Inflammatory macrophage treated with lipopolysaccharide for 1 hour (primary cell): ENCODE measurements at regions not wholly inside any gene's neighbourhood (a gene's known extent, or its start where the extent isn't known, plus 50 kb on each side); places are given as distances from the start of the nearest gene placed in this dataset.
"Not testable (repeated sequence)": the region's sequence is repeated elsewhere in the genome, so short reads cannot be mapped to it uniquely, and the experiment has no call there.

ENCODE experiments used
- DNase-seq, 2 donors: peaks; one replicate each; pipeline ENCODE4 v3.0.0-alpha.2; 2020 to 2022

DNA sequence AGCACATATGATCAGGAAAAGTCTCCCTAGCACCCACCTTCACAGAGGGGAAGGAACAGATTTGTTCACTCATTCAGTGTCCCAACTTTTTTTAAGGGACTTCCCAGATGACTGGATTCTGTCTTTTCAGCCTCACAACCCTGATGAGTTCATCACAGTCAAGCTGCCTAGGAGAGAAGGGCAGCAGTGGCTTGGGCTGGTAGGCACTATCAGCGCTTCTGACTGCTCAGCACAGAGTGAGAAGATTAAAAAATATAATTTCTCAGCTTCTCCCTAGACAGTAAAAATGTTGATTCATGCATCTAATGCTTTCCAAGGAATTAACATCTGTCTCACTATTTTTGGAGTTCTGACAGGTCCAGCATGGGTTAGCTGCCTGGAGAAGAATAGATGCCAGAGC, 328.2 kb downstream of the DTHD1 start:
- no peak for DNase-seq

DNA sequence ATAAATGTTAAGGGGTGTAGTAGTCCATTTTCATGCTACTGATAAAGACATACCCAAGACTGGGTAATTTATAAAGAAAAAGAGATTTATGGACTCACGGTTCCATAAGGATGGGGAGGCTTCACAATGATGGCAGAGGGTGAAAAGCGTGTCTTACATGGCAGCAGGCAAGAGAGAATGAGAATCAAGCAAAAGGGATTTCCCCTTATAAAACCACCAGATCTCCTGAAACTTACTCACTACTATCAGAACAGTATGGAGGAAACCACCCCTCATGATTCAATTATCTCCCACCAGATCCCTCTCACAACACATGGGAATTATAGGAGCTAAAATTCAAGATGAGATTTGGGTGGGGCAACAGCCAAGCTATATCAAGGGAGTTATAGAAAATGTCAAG, 329.2 kb downstream of the DTHD1 start:
- no peak for DNase-seq

DNA sequence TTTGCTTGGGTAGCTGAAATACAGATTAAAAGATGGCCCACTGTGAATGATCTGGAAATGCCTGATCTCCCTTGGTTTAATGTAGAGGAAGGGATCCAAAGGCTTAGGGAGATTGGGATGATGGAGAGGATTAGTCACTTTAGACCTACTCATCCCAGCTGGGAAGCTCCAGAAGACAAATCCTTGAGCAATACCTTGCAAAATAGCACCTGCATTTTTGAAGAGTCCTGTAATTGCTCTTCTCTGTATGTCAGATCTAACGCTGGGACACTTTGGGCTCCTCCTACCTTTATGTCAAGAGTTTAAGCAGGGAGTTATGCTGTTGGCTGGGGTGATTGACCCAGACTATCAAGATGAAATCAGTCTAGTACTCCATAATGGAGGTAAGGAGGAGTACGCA, 331.7 kb downstream of the DTHD1 start:
- DNase-seq = not testable (repeated sequence)

DNA sequence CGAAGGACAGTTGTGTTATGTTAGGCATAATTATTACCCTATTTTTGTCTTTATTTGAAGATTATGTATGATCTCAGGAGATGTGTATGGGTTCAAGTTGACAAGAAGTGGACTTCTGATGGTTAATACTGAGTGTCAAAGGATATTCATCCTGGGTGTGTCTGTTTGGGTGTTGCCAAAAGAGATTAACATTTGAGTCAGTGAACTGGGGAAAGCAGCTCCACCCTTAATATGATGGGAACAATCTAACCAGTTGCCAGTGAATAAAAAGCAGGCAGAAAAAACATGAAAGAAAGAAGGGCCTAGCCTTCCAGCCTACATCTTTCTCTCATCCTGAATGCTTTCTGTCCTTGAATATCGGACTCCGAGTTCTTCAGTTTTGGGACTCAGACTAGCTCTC, 332.6 kb downstream of the DTHD1 start:
- no peak for DNase-seq

DNA sequence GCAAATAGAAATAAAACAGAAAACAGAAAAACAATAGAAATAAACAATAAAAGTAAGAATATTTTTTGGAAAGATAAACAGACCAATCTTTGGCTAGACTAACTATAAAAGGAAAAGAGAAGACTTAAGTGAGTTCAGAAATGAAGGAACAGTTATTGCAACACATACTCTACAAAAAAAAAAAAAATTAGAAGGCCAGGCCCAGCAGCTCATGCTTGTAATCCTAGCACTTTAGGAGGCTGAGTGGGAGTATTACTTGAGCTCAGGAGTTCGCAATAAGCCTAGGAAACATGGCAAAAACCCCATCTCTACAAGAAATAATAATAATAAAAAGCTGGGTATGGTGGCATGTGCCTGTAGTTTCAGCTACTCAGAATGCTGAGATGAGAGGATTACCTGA, 336.7 kb downstream of the DTHD1 start:
- no peak for DNase-seq

DNA sequence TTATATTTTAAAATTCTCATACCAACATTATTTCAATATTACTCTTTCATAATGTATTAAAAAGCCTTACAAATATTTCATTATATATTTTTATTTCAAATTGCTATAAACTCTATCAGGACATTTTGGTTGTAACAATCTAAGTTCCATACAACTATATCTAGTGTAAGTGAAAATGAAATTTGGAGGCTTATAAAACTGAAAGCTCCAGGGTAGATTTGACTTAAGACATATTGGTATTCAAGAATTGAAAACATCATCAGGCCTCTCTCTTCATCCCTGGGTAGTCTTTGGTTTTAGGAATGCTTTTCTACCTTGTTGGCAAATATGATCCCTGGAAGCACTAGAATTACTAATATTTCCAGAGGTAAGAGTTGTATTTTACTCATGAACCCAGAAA, 342.6 kb downstream of the DTHD1 start:
- no peak for DNase-seq

DNA sequence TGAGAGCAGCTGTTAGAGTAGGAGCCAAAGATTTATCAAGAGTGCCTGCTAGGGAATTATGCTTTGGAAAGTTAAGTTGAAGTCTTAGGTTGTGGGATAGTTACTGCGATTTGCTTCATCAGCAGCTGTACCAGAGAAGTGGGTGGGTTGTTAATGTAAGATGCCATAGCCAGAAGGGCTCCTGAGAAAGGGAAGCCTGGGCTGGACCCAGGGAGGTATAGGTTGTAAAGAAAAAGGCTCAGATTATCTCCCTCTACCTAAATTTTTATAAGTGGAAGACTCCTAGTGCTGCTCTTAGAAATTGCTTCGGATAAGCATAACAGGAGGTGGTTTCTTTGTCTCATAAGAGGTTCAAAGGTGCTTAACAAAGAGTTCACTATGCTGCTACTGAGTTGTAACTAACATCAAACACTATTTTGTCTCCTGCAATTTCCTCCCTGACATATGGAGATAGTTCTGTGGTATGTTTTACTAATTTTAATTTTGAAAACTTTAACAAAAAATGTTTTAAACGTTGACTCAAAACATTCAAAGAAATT, 356.9 kb downstream of the DTHD1 start:
- DNase-seq = no peak

DNA sequence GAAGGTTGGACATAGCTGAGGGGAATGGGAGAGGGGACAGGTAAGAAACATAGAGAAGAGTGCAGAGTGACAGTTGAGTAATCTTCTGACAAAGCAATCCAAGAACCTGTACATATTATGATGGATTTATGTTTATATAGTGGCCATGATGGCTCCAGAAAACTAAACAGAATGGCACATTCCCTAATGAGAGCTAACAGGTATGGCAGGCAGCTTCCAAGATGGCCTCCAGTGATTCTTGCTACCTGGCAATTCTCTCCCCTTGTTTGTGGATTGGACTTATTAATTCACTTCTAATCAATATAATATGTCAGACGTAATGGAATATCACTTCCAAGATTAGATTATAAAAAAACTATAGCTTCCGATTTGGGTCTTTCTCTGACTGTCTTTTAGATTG, 359.5 kb downstream of the DTHD1 start:
- DNase-seq = no peak

DNA sequence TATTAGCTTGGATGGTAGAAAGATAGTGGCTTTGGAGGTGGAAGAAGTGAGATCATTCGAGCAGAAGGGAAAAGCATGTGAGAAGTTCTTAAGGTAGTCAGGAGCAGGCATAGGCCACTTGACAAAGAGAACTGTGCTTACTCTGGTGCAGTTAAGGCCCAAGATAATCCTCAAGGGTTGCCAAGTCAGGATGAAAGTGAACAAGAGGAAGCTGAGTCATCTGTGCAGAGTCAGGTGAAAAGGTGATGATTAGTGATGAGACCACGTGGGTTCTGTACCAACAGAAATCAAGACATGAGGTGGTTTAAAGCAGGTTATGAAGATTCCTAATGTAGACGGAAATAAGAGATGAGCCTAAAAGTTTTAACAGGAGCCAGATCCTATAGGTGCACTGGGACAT, 369.8 kb downstream of the DTHD1 start:
- DNase-seq = no peak

DNA sequence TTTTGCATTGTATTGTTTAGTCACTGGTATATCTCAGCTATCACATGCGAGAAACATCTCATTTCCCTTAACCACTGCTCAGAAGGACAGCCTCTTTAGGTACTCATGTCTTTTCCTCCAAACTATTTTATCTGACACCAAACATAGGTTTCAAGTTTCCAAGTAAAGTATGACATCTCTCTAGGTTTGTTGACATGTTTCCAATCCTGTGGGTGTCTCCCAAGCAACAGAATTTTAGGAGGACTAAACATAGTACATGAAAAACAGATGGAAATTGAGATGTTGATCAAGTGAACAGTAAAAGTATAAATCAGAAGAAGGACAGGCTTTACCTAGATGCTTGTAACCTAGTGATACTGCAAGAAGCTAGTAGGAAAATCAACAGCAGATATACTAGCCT, 371.4 kb downstream of the DTHD1 start:
- DNase-seq = no peak

DNA sequence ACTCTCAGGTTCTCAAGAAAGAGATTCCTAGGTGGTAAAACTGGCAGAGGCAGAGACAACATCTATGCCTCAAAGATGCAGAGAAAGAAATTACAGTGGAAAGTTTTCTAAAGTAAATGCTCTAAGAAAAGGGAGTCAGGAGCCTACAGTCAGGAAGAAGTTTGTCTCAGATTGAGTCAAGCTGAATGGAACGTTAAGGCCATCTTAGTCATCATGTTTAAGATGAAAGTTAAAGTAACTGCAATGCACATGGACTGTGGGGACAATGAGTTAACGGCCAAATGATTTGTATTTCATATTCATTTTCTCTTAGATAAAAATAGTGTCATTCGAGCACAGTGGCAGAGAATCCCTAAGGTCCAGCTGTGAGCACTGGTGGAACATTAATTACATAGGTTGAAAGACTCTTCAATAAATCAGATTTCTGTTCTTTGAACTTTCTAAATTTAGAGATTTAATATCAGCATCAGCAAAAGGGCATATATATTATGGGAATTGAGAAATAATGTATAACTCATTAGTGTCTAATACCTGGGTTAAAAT, 384.6 kb downstream of the DTHD1 start:
- DNase-seq = no peak

DNA sequence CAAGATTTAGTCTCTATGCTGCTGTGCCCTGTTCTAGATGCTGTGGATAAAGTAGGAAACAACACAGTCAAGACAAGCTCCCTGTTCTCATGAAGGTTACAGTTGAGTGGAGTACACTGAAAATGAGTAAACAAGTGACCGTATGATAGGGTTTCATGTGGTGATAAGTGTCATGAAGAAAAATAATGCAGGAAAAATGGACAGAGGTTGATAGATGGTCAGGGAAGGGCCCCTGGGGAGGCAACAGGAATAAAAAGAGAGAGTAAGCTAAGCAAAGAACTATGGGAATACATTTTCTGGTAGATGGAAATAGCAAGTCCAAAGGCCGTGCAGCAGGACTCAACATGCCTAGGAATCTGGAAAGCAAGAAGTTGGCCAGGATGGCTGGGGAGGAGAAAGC, 394.0 kb downstream of the DTHD1 start:
- no peak for DNase-seq

DNA sequence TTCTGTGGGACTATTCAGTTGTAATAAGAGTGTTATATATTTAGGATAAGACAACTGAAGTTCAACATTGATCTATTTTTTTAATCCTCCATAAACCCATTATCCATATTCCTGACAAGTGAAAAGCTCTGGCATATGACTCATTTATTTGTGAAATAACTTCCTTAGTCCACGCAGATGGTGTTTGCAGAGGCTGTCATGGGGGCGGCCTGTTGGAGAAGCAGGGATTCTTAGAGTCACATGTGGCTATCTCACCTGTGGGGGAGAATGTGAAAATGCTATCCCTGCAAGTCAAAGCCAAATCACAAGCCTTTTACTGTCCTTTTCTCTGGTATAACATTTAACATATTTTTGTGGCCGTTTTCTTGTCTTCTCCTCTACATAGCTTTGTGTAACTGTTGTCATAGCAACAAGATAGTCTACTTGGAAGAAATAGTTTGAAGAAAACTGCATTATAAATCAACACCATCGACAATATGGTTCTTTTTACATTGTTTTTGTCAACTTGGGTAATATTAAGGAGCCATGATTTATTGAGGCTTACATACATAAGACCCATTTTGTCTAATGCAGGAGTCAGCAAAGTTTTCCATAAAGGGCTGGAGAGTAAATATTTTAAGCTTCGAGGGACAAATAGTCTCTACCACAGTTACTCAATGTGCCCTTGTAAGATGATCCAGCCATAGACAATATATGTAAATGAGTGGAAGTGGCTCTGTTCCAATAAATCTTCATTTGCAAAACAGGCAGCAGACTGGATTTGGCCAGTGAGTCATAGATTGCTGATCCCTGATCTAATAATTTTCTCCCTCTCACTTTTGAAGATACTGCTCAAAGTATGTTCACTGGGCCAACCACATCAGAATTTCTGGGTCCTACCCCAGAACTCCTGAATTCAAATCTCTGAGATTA, 395.0 kb downstream of the DTHD1 start:
- DNase-seq = no peak

DNA sequence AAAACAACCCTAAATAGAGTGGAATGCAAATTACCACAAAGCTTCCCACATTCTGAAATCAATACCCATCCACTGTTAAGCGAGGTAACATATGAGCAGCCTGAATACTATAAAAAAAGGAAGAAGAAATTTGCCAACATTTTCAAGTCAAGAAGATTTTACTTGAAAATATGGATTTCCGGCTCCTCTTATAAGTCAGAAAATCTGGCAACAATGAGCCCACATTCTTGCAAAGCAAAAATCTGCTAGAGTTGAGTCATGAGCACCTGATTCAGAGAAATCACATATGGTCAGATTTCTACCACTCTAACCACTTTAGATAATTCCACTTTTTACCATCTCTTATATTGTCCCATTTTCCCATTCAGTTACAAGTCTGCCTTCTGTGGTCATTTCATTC, 395.7 kb downstream of the DTHD1 start:
- DNase-seq = no peak

DNA sequence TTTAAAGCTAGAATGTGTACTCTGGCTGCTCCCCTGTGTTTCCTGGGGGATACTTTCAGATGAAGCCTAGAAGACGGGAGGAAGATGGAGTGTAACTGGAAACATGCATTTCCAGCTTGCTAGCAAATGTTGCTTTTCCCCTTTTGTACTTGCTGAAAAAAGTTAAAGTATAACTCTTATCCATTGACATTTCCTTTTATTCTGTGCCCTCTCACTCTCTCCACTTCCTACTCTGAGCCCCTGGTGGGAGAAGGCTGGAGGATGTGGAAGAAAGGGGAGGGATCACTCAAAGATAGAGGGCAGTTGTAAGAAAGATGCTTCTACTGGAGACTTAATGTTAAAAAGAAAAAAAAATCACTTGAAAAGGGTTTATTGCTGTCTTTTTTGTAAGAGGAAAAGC, 396.5 kb downstream of the DTHD1 start:
- no peak for DNase-seq

DNA sequence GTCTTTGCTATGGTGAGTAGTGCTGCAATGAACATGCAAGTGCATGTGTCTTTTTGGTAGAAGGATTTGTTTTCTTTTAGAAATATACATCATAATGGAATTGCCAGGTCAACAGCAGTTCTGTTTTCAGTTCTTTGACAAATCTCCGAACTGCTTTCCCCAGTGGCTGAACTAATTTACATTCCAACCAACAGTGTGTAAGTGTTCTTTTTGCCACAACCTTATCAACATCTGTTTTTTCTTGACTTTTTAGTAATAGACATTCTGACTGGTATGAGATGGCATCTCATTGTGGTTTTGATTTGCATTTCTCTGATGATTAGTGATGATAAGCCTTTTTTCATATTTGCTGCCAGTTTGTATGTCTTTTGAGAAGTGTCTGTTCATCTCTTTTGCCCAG, 406.3 kb downstream of the DTHD1 start:
- no peak for DNase-seq

DNA sequence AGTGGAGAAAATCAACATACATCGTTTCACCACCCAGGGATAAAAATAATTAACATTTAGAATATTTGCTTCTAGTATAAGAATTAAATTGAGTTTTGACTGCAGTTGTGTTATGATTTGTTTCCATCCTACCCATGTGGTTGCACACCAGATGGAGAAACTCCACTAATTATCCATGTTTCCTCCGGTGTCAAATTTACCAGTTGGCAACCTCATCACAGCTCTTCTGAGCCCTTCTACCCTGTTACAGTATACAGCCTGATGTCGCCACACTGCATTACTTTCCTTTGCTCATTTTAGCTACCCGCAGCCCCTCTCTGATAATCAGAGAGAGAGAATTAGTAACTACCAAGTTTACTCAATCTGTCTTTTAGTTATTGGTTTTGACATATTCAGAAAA, 411.2 kb downstream of the DTHD1 start:
- no peak for DNase-seq

DNA sequence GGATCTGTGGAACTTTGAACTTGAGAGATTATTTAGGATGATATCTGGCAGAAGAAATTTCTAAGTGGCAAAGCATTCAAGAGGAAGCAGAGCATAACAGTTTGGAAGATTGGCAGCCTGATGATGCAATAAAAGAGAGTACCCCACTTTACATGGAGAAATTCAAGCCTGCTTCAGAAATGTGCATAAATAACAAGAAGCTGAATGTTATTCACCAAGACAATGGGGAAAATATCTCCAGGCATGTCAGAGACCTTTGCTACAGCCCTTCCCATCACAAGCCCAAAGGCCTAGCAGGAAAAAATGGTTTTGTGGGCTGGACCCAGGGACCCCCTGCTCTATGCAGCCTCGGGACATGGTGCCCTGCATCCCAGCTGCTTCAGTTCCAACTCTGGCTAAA, 420.8 kb downstream of the DTHD1 start:
- DNase-seq = no peak

DNA sequence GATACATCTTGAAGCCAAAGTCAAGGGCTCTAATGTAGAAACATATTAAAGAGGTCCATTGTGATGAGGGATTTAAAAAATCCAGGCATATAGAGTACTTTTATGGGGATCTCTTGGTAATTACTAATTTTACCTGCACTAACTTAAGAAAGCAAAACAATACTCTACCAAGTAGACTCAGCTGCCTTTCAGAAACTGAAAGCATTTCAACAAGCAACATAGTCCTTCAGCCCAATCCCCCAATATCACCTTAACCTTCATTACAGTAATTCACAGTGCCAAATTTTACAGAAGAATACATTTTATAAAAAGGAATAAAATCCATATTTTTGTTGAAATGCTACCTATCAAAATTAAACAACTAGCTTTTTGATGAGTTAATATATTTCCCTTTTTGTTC, 422.9 kb downstream of the DTHD1 start:
- no peak for DNase-seq

DNA sequence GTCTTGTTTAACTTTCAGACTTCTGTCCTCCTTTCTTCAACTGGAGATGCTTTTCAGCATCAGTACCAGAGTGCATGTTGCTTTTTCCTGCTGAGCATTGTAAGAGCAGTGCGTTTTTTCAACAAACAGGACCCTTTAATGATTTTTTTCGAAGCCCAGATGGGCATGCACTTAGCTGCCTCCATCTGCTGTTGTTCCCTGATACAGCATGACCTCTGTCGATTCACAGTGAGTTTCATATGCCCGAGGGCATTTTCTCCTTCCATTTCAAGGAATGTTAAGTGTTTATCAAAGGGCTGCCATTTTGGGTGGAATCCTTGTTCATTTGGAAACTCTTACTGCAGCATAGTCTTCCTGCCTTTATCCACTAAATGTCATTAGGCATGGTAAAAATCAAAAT, 428.6 kb downstream of the DTHD1 start:
- DNase-seq = no peak

DNA sequence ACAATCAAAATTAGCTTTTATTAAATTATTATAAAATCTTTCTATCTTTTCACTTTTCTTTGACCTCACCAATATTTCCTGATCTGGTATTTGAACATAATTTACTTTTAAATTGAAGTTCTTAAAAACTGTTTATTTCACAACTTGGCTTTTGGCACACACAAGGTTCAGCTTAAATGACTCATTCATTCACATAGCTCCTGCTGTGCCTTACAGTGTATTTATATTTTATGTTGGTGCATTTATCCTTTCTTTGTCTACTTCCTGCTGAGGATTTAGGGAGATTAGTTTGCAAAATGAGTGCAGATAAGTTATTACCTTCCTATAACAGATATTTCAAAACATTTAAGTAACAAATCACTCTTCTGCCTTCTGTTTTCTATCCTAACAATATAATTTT, 430.6 kb downstream of the DTHD1 start:
- DNase-seq = no peak

DNA sequence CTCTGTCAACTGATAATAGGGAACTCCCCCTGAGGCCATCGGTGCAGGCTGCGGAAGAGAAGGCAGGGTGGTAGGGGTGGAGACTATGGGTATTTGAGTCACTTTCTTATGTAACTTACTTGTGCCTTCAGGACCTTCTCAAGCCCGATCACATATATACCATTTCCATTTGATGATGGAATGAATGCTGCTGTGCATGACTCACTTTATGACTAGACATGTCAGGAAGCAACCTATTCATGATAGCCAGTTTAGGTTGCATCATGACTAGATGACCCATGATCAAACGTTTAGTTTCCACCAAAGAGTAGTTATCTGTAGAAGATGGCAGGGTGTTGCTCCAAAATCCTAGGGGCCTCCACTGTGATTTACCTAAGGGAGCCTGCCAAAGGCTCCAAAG, 435.5 kb downstream of the DTHD1 start:
- no peak for DNase-seq

DNA sequence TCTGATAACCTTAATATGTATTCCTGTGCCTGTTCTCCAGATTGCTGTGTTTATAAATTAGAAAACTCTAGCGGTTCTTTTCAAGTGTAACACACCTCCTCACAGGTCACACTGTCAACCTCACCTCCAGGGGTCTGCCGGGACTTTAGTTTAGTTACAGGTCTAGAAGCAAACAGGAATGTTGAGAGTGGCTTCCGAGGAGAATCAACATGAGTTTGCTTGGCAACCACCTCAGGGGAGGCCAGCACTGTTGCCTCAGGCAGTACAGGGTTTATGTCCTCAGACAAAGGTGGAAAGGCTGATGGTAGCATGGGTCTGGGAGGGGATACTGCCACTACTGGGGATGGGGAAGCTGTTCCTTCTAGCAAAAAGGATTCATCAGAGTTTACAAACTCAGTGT, 438.0 kb downstream of the DTHD1 start:
- no peak for DNase-seq

DNA sequence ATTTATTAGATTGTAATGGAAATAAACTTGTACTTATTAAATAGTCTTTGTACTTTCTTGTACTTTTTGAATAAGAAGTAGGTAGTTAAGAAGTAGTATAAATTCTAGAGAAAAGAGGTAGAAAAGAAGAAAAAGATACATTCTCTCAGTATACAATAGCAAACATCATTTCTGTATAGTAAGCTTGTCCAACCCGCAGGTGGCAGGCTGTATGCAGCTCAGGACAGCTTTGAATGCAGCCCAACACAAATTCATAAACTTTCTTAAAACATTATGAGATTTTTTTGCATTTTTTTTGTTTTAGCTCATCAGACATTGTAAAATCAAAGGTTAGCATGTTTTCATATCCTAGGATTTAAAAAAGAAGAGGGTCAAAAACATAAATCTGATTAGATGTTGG, 441.6 kb downstream of the DTHD1 start:
- no peak for DNase-seq

DNA sequence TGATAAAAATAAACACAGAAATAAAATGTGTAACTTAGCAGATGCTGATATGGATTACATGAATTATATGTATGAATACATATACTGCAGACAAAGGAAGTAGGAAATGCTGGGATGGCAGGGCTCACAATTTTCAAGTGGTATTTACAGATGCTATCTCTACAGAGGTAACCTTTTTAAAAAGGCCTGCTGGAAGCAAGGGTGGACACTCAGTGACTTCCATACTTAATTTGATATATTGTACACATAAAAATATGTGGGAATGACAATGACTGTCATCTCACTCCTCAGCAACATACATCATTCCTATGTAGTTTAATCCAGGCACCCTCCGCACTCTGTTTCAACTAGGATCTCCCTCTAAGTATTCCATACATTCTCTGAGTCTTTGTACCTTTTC, 452.9 kb downstream of the DTHD1 start:
- DNase-seq = no peak
